ENCODE measurements at regions not wholly inside any gene's neighbourhood (a gene's known extent, or its start where the extent isn't known, plus 50 kb on each side); places are given as distances from the start of the nearest gene placed in this dataset.

DNA sequence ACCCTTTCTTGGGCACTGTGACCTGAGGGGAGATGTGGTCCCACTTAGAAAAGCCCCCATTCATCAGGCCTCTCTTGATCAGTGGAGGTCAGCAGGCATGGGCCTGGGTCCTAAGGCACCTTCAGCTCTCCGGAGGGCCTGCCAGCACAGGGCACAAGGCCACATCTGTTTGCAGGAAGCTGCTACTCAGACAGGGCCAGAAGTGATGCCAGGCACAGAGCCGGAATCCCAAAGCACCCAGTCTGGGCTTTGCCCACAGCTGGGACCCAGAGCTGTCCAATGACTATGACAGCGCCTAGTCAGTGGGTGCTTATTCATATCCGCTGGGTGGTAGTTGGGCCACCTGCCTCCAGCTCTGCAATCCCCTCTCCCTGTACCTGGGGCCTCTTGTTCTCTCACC is 63.2 kb upstream of the ELN start:
- DNase-seq: no peak

DNA sequence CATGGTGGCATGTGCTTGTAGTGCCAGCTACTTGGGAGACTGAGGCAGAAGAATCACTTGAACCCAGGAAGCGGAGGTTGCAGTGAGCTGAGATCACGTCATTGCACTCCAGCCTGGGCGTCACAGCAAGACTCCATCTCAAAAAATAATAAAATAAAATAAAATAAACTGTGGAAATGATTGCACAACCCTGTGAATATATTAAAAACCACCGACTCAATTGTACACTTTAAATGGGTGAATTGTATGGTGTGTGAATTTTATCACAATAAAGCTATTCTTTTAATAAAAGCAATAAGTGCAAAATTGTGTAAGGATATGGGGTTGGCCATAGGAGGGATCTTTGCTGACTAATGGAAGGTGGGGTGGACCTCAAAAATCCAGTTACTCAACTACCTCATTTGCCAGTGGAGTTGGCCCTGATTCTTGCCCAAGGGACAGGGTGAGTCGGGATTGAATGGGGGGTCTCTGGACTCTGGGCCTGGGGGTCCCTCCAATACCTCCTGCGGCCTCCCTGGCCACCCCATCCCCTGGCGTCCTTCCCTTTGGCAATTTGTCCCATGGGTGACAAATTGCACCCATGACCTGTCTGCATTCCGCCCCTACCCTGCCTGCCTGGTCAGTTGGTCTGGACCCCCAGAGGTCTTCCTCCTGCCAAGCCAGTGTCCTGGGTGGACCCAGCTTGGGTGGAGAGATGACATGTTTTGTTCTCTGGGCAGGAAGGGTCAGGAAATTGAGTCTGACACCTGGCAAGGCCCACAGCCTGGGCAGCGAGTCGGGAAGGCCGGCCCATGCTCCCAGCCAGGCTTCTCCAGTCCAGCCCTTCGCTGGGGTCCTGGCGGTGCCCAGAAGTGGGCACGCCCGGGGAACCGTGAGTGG is 61.7 kb upstream of the ELN start:
- DNase-seq: no peak

DNA sequence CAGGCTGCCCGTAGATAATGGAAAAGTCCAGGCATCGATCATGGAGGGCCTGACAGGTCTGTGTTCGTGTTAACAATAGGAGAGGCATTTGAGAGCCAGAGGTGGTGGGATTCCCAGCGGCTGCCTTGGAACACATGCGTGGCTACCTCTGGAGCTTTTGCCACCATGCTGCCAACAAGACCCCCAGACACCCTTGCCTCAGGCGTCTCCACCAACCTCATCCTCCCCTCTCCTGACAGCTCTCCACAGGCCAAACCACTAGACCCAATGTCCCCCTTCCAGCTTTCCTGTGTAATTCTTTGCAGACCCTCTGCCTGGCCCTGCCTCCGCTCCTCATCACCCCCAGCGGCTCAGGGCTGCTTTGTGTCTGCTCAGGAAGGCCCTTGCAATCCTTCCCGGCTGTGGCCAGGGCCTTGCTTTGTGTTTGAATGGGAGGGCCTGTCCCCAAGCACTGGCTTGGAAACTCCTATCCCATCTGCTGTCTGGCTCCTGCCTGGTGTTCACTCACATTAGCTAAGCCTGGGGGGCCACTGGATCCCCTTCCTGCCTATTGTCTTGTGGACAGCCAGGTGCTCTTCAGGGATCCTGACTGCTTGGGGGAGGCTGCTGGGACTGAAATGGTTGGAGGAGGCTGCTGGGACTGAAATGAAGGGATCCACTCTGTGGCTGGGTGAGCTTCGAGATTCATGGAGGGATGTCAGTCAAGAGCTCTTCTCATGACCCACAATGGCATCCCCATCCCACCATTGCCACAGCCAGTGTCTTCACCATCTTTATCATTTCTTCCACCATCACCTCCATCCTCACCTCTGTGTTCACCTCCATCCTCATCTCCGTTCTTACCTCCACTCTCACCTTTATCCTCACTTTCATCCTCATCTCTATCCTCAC is 60.8 kb upstream of the ELN start:
- peak in 1 of 2 experiments; percentile 17 for DNase-seq

DNA sequence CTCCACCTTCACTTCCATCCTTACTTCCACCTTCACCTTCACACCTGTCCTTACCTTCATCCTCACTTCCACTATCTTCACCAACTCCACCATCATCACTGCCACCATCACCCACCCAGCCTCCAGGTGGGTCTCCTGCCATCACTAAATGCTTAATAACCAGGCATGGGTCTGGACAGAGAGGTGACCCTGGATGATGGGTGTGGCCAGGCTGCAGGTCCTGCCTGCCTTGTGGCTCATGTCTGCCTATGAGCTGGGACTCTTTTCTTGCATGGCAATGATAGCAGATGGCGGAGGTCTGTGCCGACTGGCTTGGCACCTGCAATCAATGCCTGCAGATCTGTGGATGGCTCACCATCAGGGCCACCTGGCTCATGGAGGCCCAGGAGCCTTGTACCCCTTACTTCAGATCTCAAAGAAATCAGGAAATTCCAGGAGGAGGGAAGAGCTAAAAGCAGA is 60.1 kb upstream of the ELN start:
- DNase-seq: no peak

DNA sequence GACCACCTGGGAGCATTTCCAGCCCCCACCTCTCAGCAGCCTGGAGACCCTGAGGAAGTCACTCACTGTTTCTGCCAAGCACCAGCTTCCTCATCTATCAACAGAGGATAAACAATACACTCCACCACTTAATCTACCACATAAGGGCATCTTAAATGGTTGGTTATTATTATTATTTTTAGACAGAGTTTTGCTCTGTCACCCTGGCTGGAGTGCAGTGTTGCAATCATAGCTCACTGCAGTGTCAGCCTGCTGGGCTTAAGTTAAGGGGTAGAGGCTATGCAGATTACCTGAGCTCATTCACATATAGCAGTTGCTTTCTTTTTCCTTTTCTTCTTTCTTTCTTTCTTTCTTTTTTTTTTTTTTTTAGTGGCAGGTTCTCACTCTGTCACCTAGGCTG is 59.5 kb upstream of the ELN start:
- no peak for DNase-seq

DNA sequence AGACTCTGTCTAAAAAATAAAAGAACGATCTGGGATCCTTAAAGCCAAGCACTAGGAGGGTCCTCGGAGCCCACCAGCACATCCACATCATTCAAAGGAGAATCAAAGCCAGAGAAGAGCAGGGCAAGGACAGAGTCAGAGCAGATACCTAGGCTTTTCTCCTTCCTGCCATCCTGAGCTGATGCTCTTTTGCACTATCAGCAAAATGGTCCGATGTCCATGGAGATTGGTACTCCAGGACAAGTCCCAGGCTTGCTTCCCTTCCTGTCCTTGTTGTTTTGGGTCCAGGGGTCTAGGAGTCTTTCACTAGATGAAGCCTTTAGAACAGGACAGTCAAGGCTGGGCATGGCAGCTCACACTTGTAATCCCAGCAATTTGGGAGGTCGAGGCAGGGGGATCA is 58.0 kb upstream of the ELN start:
- DNase-seq: no peak

DNA sequence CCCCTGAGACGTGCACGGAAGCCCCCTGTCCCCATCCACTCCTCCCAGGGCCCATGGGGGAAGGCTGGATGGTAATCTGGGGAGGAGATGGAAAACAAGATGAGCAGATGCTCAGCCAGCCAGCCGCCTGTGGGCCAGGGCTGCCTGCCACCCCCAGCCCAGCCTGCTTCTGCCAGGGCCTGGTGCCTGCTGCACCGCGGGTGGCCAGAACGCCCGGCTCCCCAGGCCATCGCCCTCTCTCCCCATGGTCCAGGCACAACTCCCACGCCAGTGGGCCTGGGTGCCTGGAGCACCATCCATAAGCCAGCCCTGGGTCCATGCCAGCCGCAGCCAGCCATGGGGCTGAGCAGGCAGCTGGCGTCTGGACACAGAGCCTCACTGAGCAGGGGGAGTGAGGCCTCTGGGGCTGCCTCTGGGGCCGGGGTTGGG is 57.2 kb upstream of the ELN start:
- peak in 1 of 2 experiments; percentile 31 for DNase-seq

DNA sequence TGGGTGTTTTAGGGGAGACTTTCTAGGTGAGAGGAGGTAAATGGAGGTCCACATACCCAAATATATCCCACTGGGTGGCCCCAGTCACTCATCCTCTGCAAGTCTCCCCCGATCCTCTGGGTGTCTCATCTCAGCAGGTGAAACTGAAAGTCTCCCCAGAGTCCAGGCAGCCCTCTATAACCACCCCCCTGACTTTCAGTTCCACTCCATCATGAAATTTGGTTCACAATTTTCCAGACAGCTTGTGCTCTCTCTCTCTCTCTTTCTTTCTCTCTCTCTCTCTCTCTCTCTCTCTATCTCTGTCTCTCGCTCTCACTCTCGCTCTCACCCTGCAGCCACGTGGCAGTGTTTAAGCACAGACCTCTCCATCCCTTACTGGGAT is 56.7 kb upstream of the ELN start:
- DNase-seq: no peak

DNA sequence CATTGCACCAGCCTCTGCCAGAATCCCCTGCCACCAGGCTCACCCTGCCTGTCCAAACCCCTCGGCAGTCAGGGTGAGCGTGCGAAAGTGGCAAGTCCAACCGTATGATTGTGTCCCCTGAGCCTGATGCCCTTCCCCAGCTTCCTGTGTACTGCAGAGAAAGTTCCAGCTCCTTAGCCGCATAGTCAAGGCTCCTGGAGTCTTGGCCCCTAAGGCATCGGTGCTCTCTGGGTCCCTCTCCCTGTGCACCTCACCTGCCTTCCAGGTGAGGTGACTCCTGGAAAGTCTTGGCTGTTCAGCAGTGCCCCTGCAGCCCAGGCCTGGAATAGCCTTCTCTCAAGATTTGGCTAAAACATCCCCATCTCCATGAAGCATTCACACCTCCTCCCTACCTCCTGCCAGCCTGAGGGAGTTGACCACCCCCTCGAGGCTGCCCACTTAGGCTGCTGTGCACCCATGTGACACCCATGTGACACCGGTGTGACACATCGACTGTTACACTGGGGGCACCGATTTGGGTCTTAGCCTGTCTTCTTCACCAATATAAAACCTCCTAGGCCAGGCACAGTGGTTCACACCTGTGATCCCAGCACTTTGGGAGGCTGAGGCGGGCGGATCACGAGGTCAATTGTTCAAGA is 56.1 kb upstream of the ELN start:
- no peak for DNase-seq

DNA sequence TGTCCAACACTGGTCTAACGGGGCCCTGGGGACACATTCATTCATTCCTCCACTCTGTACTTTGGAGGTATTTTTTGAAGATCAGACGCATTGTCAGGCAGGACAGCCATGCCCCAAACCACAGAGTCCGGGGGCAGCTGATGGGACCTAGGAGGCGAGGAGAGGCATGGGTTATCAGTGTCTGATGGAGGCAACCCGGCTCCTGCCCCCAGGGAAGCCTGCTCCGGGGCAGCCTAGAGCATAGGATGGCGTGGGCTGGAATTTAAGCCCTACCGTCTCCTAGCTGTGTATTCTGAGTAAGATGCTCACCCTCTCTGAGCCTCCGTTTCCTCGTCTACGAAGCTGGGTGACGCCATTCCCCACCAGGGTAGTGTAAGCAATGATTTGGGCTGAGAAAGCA is 55.4 kb upstream of the ELN start:
- DNase-seq: no peak

DNA sequence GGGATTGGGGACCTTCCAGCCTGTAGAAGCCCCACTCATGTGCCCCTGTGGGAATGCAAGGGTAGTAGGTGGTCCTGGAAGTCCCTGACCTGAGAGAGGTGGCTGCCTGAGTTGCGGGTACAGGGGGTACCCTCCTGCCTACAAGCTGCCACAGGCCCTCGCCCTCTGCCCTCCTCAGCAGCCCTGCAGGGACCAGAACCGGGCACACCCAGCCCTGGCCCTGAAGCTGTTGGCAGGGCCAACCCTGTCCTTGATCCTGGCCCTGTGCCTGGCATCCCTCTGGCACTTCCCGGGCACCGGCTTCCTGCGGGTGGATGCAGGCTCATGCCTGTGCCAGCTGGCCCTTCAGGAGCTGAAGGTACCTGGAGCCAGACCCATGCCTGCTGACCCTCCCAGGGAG is 54.9 kb upstream of the ELN start:
- no peak for DNase-seq

DNA sequence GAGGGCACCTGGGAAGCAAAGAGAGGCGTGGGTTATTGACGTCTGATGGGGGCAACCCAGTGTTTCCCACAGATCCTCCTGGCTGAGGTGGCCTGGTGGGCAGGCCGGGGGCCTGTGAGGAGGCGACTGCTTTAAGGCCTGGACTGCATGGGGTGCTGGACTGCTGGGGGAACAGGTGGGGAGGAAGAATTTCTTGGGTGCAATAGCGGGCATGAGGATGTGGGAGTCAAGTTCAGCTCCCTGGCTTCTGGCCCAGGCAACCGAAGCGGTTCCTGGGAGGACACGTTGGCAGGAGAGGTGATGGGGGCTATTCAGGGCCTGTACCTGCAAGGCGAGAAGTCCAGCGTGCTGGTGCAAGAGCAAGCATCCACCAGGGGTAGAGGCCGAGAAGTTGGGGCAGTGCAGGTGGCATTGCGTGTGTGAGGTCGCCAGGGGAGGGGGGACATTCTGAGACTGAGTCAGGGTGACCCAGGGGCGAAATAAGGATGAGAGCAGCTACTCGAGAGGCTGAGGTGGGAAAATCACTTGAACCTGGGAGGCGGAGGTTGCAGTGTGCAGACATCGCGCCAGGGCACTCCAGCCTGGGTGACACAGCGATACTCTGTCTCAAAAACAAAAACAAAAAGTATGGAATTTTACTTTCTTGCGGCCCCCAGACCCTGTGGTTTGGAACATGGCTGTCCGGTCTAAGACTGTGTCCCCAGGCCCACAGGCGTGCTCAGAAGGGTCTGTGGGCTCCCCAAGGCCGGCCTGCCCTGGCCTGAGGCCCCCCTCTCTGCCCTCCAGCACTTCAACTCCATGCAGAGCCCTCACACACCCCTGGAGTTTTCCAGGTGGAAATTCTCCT is 53.6 kb upstream of the ELN start:
- DNase-seq: no peak

DNA sequence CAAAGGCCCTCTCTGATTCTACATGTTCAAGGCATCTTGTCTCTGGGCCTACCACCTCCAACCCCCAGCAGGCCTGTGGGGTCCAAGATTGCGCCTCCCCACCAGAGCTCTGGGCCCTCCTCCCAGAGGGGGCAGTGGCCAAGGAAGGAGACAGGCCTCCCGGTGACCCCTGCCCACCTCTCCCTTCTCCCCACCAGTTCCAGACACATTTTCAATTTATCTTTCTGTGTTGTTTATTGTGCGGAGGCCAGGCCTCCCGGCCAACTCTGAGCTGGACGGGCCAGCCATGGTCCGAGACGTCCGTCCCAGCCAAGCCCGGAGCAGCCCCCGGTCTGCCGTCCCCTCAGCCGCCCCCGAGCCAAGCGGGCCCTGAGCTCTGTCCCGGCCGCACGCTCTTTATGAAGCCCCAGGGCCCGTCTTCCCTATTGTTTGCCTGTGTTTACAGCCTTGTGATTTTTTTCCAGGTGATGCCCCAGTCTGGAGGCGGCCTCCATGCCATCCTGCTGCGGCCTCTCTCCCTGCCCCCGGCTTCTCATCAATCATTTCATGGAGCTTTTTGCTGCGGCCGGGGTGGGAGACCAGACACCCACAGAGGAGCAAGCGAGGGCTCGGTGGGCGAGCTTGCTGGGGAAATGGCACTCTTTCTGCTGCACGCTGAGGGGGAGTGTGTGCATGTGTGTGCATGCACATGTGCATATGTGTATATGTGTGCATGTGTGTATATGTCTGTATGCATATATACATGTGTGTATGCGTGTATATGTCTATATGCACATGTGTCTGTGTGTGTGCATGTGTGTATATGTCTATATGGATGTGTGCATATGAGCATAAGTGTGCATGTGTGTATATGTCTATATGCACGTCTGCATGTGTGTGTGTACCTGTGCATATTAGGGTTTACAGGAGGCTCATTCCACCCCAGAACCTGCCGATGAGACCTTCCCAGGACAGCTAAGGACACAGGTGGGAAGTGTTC is 52.7 kb upstream of the ELN start:
- no peak for DNase-seq

DNA sequence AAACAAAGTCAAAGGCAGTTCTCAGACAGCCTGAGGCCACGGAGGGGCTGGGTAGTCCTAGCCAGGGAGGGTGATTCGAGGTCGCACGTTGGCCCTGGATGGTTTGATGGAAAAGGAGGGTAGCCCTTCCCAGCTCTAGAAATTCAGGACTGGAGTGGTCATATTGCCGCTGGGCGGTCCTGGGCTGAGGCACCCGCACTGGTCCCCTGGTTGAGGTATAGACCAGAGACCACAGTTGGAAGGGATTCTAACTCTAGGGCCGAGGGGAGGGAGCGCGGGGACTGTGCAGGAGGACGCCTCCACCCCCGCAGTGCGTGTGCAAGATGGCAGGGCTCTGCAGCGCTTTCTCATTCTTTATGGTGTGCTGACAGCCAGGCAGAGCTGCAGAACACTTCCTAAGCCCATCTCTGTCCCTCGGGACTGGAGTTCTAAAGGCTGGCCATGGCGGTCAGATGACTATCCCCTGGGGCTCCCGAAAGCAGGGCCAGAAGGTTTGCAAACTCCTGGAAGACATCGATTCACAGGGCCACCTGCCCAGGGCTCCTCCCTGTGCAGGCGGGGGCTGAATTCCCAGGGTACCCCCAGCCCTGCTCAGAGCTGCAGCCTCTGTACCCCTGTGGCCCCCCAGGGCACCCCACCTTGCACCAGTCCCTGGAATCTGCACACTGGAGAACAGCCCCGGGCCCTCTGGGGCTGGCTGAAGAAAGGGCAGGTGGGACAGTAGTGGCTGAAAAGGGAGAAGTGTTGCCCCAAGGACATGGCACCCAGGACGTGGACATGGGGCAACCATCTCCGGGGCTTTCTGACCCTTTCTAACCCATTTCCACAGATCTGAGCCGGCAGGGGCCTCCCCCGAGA is 51.0 kb upstream of the ELN start:
- peak in 1 of 2 experiments; percentile 43 for DNase-seq

DNA sequence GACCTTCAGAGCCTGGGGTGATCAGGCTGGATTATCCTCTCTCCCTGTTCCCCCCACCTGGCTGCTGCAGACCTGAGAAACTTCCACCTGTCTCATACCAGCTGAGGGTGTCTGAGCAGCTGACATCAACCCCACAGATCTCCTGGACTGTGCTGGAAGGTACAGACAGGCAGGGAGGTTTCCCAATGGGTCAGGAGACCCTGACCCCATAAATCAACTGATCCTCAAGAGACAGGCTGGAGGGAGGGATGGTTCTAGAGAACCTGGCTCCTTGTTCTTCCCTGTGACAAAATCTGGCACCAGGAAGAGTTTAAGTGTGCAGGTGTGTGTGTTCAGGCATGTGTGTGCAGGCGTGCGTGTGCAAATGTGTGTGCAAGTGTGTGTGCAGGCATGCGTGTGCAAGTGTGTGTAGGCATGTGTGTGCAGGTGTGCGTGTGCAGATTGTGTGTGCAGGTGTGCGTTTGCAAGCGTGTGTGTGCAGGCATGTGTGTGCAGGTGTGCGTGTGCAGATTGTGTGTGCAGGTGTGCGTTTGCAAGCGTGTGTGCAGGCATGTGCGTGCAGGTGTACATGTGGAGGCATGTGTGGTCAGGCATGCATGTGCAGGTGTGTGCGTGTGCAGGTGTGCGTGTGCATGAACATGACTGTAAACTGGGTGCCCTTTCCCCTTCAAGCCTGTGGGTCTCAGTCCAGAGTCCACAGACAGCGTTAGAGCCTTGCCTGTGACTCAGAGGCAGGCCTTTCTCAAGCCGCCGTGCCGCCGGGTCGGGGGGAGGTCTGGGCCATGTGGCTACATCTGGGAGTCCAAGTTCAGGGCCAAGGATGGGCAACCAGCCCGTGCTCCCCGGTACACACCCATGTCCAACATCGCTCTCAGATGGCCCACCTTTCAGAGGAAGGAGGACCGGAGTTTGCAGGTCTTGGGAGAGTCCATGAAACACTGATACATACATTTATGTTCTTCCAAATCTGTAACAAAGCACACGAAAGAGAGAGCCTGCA is 50.1 kb upstream of the ELN start:
- no peak for DNase-seq
